Peyer's patch (tissue), 4 donors: ENCODE measurements at regions not wholly inside any gene's neighbourhood (a gene's known extent, or its start where the extent isn't known, plus 50 kb on each side); places are given as distances from the start of the nearest gene placed in this dataset.

Experiments used
- DNase-seq, 3 donors: peaks; one replicate each; pipeline ENCODE4 v3.0.0-alpha.2; 2017 to 2019
- H3K27ac ChIP-seq, 4 donors: fragments of 200-600 bp; sonication (generic); one replicate each; pipeline ENCODE4 v1.5.1; 2016 to 2019
- H3K27me3 ChIP-seq, 2 donors: fragments of 200-600 bp; sonication (generic); one replicate each; pipeline ENCODE4 v1.5.1; 2019
- H3K36me3 ChIP-seq, 3 donors: fragments of 200-600 bp; sonication (generic); one replicate each; pipeline ENCODE4 v1.5.1; 2016 to 2019
- H3K4me1 ChIP-seq, 4 donors: fragments of 200-600 bp; sonication (generic); one replicate each; pipeline ENCODE4 v1.5.1; 2016 to 2019
- H3K4me3 ChIP-seq, 4 donors: fragments of 200-600 bp; sonication (generic); 1 replicate in 3 of 4; 2 replicates in 1 of 4; pipeline ENCODE4 v1.5.1; 2016 to 2019; ENCODE audit warnings: mild to moderate bottlenecking in 1 of 4
- H3K9me3 ChIP-seq, 4 donors: fragments of 200-600 bp; sonication (generic); one replicate each; pipeline ENCODE4 v1.5.1; 2016 to 2019; ENCODE audit warnings: mild to moderate bottlenecking in 1 of 4
- CTCF ChIP-seq, 6 experiments: fragments of 450-650 bp in 4 of 6; fragments of 200-600 bp in 2 of 6; sonication (generic) in 1 of 6; IDR thresholded peaks; one replicate each; pipeline ENCODE4 v1.5.1; 2017 to 2019; ENCODE audit warnings: antibody characterized with exemption in 6 of 6, mild to moderate bottlenecking in 3 of 6, moderate library complexity in 1 of 6
- POLR2A ChIP-seq, 2 donors: fragments of 450-650 bp; IDR thresholded peaks; one replicate each; pipeline ENCODE4 v1.5.1; 2017; ENCODE audit warnings: antibody characterized with exemption in 2 of 2, mild to moderate bottlenecking in 2 of 2, moderate library complexity in 2 of 2

- TF ChIP-seq POLR2A (IDR thresholded peaks at IDR 0.05) (no peak), CTCF (IDR thresholded peaks at IDR 0.05) (no peak)
- DNase-seq: no peak
- Histone ChIP-seq H3K4me1 (no peaks in the 10 kb centered on the region), H3K27me3 (no peaks in the 10 kb centered on the region), H3K36me3 (peaks cover 0 to 4% (median 0%) of the 10 kb centered on the region in 3 donors), H3K4me3 (no peak overlapping the region), H3K9me3 (no peaks in the 10 kb centered on the region), H3K27ac (no peak overlapping the region)
These were observed 102.3 kb downstream of the NOC3L start for GRCh38 chr10:94260455-94260854.

GRCh38 chr10:94264085-94264484 lies 98.7 kb downstream of the NOC3L start:
- no peak overlapping the region for H3K27ac ChIP-seq
- no peak for DNase-seq
- no peaks in the 10 kb centered on the region for H3K27me3 ChIP-seq
- peaks cover 0 to 15% (median 0%) of the 10 kb centered on the region in 3 donors for H3K36me3 ChIP-seq
- no peaks in the 10 kb centered on the region for H3K4me1 ChIP-seq
- H3K9me3 ChIP-seq: no peaks in the 10 kb centered on the region
- no peak overlapping the region for H3K4me3 ChIP-seq
- TF ChIP-seq CTCF (IDR thresholded peaks at IDR 0.05): no peak
- no peak for TF ChIP-seq POLR2A (IDR thresholded peaks at IDR 0.05)

- no peak overlapping the region for H3K4me3 ChIP-seq
- H3K27me3 ChIP-seq: no peaks in the 10 kb centered on the region
- TF ChIP-seq POLR2A (IDR thresholded peaks at IDR 0.05) (no peak), CTCF (IDR thresholded peaks at IDR 0.05) (no peak)
- no peaks in the 10 kb centered on the region for H3K9me3 ChIP-seq
- peaks cover 0 to 28% (median 0%) of the 10 kb centered on the region in 3 donors for H3K36me3 ChIP-seq
- H3K4me1 ChIP-seq: no peaks in the 10 kb centered on the region
- DNase-seq: no peak
- no peak overlapping the region for H3K27ac ChIP-seq
These were observed 96.6 kb downstream of the NOC3L start for GRCh38 chr10:94266091-94266490.

GRCh38 chr10:94268652-94269051 lies 94.1 kb downstream of the NOC3L start:
- no peaks in the 10 kb centered on the region for H3K4me1 ChIP-seq
- no peak overlapping the region for H3K4me3 ChIP-seq
- no peak overlapping the region for H3K27ac ChIP-seq
- H3K27me3 ChIP-seq: no peaks in the 10 kb centered on the region
- H3K9me3 ChIP-seq: peaks cover 0 to 8% (median 0%) of the 10 kb centered on the region in 4 donors
- H3K36me3 ChIP-seq: peaks cover 0 to 36% (median 0%) of the 10 kb centered on the region in 3 donors
- DNase-seq: no peak
- TF ChIP-seq POLR2A (IDR thresholded peaks at IDR 0.05): no peak

GRCh38 chr10:94274142-94274787 lies 88.5 kb downstream of the NOC3L start:
- Histone ChIP-seq H3K27ac (no peak overlapping the region), H3K9me3 (peaks cover 0 to 8% (median 0%) of the 10 kb centered on the region in 4 donors), H3K4me1 (no peaks in the 10 kb centered on the region), H3K27me3 (no peaks in the 10 kb centered on the region), H3K4me3 (no peak overlapping the region), H3K36me3 (peaks cover 0 to 26% (median 0%) of the 10 kb centered on the region in 3 donors)
- DNase-seq: peak in 1 of 3 donors; percentile 52
- TF ChIP-seq POLR2A (IDR thresholded peaks at IDR 0.05): no peak
- no peak for TF ChIP-seq CTCF (IDR thresholded peaks at IDR 0.05)

- Histone ChIP-seq H3K9me3 (peaks cover 0 to 8% (median 0%) of the 10 kb centered on the region in 4 donors), H3K4me1 (no peaks in the 10 kb centered on the region), H3K27ac (no peak overlapping the region), H3K36me3 (peaks cover 0 to 14% (median 0%) of the 10 kb centered on the region in 3 donors), H3K4me3 (no peak overlapping the region), H3K27me3 (no peaks in the 10 kb centered on the region)
- TF ChIP-seq POLR2A (IDR thresholded peaks at IDR 0.05) (no peak), CTCF (IDR thresholded peaks at IDR 0.05) (no peak)
- no peak for DNase-seq
These were observed 86.6 kb downstream of the NOC3L start for GRCh38 chr10:94276140-94276539.
